HCT116 (cell line): ENCODE measurements at regions not wholly inside any gene's neighbourhood (a gene's known extent, or its start where the extent isn't known, plus 50 kb on each side); places are given as distances from the start of the nearest gene placed in this dataset.

ENCODE experiments used
- ATAC-seq: fragments of 200-7000 bp; cut with Tn5 transposase; 2 replicates; pipeline ENCODE4 v1.9.1; 2020; ENCODE audit warnings: mild to moderate bottlenecking, moderate library complexity
- BruUV-seq: library from RNA; stranded (reverse); fragments of 400-500 nt; replicated peaks from 2 replicates; lab custom pipeline; 2021; lab: Mats Ljungman, UMichigan
- CTCF ChIA-PET: fragments of 300-600 bp; sonication (Branson Sonifier 250); formaldehyde crosslinking; loops from one replicate; lab custom pipeline; 2021; ENCODE audit warnings: antibody characterized with exemption; lab: Charles Lee
- POLR2A ChIA-PET: fragments of 300-600, 350-600 bp; sonication (Branson Sonifier 250); formaldehyde crosslinking; loops from one replicate; lab custom pipeline; 2021; ENCODE audit warnings: antibody characterized with exemption; lab: Charles Lee
- RAD21 ChIA-PET, 2 experiments: fragments of 300-600 bp; sonication (Branson Sonifier 250); formaldehyde crosslinking; loops; one replicate each; lab custom pipeline; 2023; ENCODE audit warnings: low total read pairs in 2 of 2; ENCODE audit not compliant: uncharacterized antibody in 2 of 2, unreplicated experiment in 2 of 2, low non-redundant PET in 1 of 2; lab: Charles Lee
- DNase-seq: peaks from one replicate; pipeline ENCODE4 v3.0.0-alpha.2; 2010; ENCODE audit warnings: low read depth, low spot score
- H2AFZ ChIP-seq: fragments of 200-600 bp; shearing (Covaris generic), sonication (generic); 2 replicates; pipeline ENCODE4 v1.6.1; 2017; ENCODE audit warnings: low read depth, mixed run types, mixed read lengths, antibody characterized with exemption, low read length; ENCODE audit not compliant: poor library complexity, severe bottlenecking
- H3K27ac ChIP-seq: 2 replicates; pipeline ENCODE4 v1.5.1; 2012; ENCODE audit warnings: low read depth, low read length
- H3K27me3 ChIP-seq: fragments of 200-600 bp; sonication (generic); 2 replicates; pipeline ENCODE4 v1.6.1; 2016; ENCODE audit warnings: mixed run types, low read length, mixed read lengths; ENCODE audit not compliant: insufficient read depth
- H3K36me3 ChIP-seq, 2 experiments: fragments of 200-500 bp in 1 of 2; fragments of 200-600 bp in 1 of 2; sonication (Bioruptor generic) in 1 of 2; sonication (generic) in 1 of 2; 2 replicates each; pipeline versions ENCODE4 v1.5.1 to v1.6.1; 2014 to 2016; ENCODE audit warnings: low read length in 2 of 2, inconsistent platforms in 1 of 2, mixed read lengths in 1 of 2, mixed run types in 1 of 2; ENCODE audit not compliant: insufficient read depth in 2 of 2, control insufficient read depth in 1 of 2
- H3K4me1 ChIP-seq, 2 experiments: fragments of 200-600 bp in 1 of 2; sonication (generic) in 1 of 2; 2 replicates each; pipeline versions ENCODE4 v1.5.1 to v1.6.1; 2012 to 2017; ENCODE audit warnings: low read length in 2 of 2, inconsistent platforms in 1 of 2, mild to moderate bottlenecking in 1 of 2, mixed read lengths in 1 of 2, mixed run types in 1 of 2, moderate library complexity in 1 of 2; ENCODE audit not compliant: insufficient read depth in 2 of 2, control insufficient read depth in 1 of 2
- H3K4me2 ChIP-seq: fragments of 200-600 bp; sonication (generic); 2 replicates; pipeline ENCODE4 v1.6.1; 2017; ENCODE audit warnings: mixed run types, low read length, mixed read lengths
- H3K4me3 ChIP-seq, 2 experiments: fragments of 200-600 bp in 1 of 2; sonication (generic) in 1 of 2; replicated peaks in 1 of 2; 2 replicates each; pipeline ENCODE4 v1.5.1; 2011 to 2016; ENCODE audit warnings: low read length in 2 of 2, control low read depth in 1 of 2, low read depth in 1 of 2, mild to moderate bottlenecking in 1 of 2, mixed read lengths in 1 of 2, mixed run types in 1 of 2
- H3K79me2 ChIP-seq: fragments of 200-600 bp; sonication (generic); 2 replicates; pipeline ENCODE4 v1.6.1; 2017; ENCODE audit warnings: mild to moderate bottlenecking, mixed run types, low read length, moderate library complexity, mixed read lengths; ENCODE audit not compliant: insufficient read depth
- H3K9ac ChIP-seq: fragments of 200-600 bp; sonication (generic); 2 replicates; pipeline ENCODE4 v1.6.1; 2016; ENCODE audit warnings: low read length, mixed read lengths
- H3K9me2 ChIP-seq: fragments of 200-600 bp; sonication (generic), shearing (Covaris generic); 2 replicates; pipeline ENCODE4 v1.6.1; 2017; ENCODE audit warnings: mixed run types, mild to moderate bottlenecking, moderate library complexity; ENCODE audit not compliant: insufficient read depth
- H3K9me3 ChIP-seq, 2 experiments: fragments of 200-500 bp in 1 of 2; fragments of 200-600 bp in 1 of 2; sonication (Bioruptor generic) in 1 of 2; sonication (generic) in 1 of 2; 2 replicates each; pipeline ENCODE4 v1.6.1; 2014 to 2017; ENCODE audit warnings: low read length in 2 of 2, mixed read lengths in 2 of 2, inconsistent platforms in 1 of 2, low read depth in 1 of 2, mild to moderate bottlenecking in 1 of 2, mixed run types in 1 of 2, moderate library complexity in 1 of 2; ENCODE audit not compliant: control insufficient read depth in 1 of 2, insufficient read depth in 1 of 2
- H4K20me1 ChIP-seq: fragments of 200-600 bp; sonication (generic), shearing (Covaris generic); 2 replicates; pipeline ENCODE4 v1.6.1; 2017; ENCODE audit warnings: mixed run types, mild to moderate bottlenecking, moderate library complexity; ENCODE audit not compliant: insufficient read depth
- ATF3 ChIP-seq: IDR thresholded peaks from 2 replicates; pipeline ENCODE4 v1.6.1; 2012
- CTCF ChIP-seq, 3 experiments: fragments of 200-600 bp in 1 of 3; sonication (generic) in 1 of 3; IDR thresholded peaks in 2 of 3; conservative IDR thresholded peaks in 1 of 3; 2 replicates each; pipeline ENCODE4 v1.5.1; 2012 to 2017; ENCODE audit warnings: low read depth in 2 of 3, low read length in 2 of 3, antibody characterized with exemption in 1 of 3, borderline replicate concordance in 1 of 3, control low read depth in 1 of 3, mild to moderate bottlenecking in 1 of 3, mixed read lengths in 1 of 3, mixed run types in 1 of 3, moderate library complexity in 1 of 3; ENCODE audit not compliant: insufficient read depth in 1 of 3
- EGR1 ChIP-seq: IDR thresholded peaks from 2 replicates; pipeline ENCODE4 v1.6.1; 2012; ENCODE audit warnings: low read depth
- ELF1 ChIP-seq: IDR thresholded peaks from 2 replicates; pipeline ENCODE4 v1.6.1; 2012; ENCODE audit warnings: low read depth, borderline replicate concordance
- EZH2 ChIP-seq: fragments of 200-600 bp; sonication (generic); IDR thresholded peaks from 2 replicates; pipeline ENCODE4 v1.6.1; 2017; ENCODE audit warnings: antibody characterized with exemption, mixed run types
- EZH2phosphoT487 ChIP-seq: fragments of 200-600 bp; IDR thresholded peaks from 2 replicates; pipeline ENCODE4 v1.6.1; 2018; ENCODE audit warnings: antibody characterized with exemption, borderline replicate concordance
- JUND ChIP-seq: IDR thresholded peaks from 2 replicates; pipeline ENCODE4 v1.6.1; 2012
- POLR2A ChIP-seq: IDR thresholded peaks from 2 replicates; pipeline ENCODE4 v1.7.0; 2011; ENCODE audit warnings: borderline replicate concordance; ENCODE audit not compliant: insufficient read depth, insufficient read length; ENCODE audit errors: extremely low read depth
- POLR2AphosphoS5 ChIP-seq: IDR thresholded peaks from 2 replicates; pipeline ENCODE4 v1.6.1; 2011; ENCODE audit warnings: mild to moderate bottlenecking, low read depth, low read length, moderate library complexity
- REST ChIP-seq: IDR thresholded peaks from 2 replicates; pipeline ENCODE4 v1.6.1; 2012; ENCODE audit warnings: low read depth
- SP1 ChIP-seq: IDR thresholded peaks from 2 replicates; pipeline ENCODE4 v1.6.1; 2012; ENCODE audit warnings: low read depth
- SRF ChIP-seq: IDR thresholded peaks from 2 replicates; pipeline ENCODE4 v1.6.1; 2012; ENCODE audit warnings: low read depth
- TCF7L2 ChIP-seq: IDR thresholded peaks from 2 replicates; pipeline ENCODE4 v1.7.0; 2011; ENCODE audit warnings: borderline replicate concordance, inconsistent platforms; ENCODE audit not compliant: insufficient read depth, insufficient read length; ENCODE audit errors: extremely low read depth
- YY1 ChIP-seq: IDR thresholded peaks from 2 replicates; pipeline ENCODE4 v1.6.1; 2011; ENCODE audit warnings: low read length, low read depth, moderate library complexity, mild to moderate bottlenecking; ENCODE audit not compliant: insufficient replicate concordance; ENCODE audit errors: extremely low read depth
- ZNF274 ChIP-seq: fragments of 200-500 bp; sonication (Bioruptor generic); IDR thresholded peaks from 2 replicates; pipeline ENCODE4 v1.6.1; 2014; ENCODE audit warnings: mild to moderate bottlenecking, low read depth, low read length, inconsistent platforms
- intact Hi-C: fragments of 100-400 bp; cut with micrococcal nuclease; formaldehyde crosslinking; loops from 2 replicates; pipeline ENCODE4 v1.10.0; 2022
- TF ChIP-seq, protein P1 (sequence below): IDR thresholded peaks from 2 replicates; pipeline ENCODE4 v1.6.1; 2012

GRCh38 chr5:57642066-57642465, 159.5 kb upstream of the ACTBL2 start:
- Histone ChIP-seq H3K27me3 (no peaks in the 10 kb centered on the region), H4K20me1 (no peaks in the 10 kb centered on the region), H3K9ac (no peak overlapping the region), H3K27ac (no peak overlapping the region), H3K36me3 (no peaks in the 10 kb centered on the region), H3K9me3 (no peaks in the 10 kb centered on the region), H3K9me2 (no peaks in the 10 kb centered on the region), H3K4me3 (no peak overlapping the region), H2AFZ (no peak overlapping the region), H3K4me2 (no peak overlapping the region), H3K79me2 (no peaks in the 10 kb centered on the region), H3K4me1 (no peaks in the 10 kb centered on the region)
- RAD21 ChIA-PET, result no interaction called here
- TF ChIP-seq SRF (no peak), REST (no peak), ATF3 (no peak), EZH2phosphoT487 (no peak), YY1 (no peak), EZH2 (no peak), ELF1 (no peak), POLR2A (no peak), SP1 (no peak), JUND (no peak), EGR1 (no peak), POLR2AphosphoS5 (no peak), CTCF (IDR thresholded peaks at IDR 0.05 in 2 of 3, conservative IDR thresholded peaks at IDR 0.05 in 1 of 3; ENCODE audit: borderline replicate concordance in 1 of 3, insufficient read depth in 1 of 3, low read depth in 2 of 3, low read length in 2 of 3) (no peak), ZNF274 (no peak), TCF7L2 (no peak)
- TF ChIP-seq, protein P1, sequence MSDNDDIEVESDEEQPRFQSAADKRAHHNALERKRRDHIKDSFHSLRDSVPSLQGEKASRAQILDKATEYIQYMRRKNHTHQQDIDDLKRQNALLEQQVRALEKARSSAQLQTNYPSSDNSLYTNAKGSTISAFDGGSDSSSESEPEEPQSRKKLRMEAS, result no peak
- POLR2A ChIA-PET, result no interaction called here
- DNase-seq (no peak), ATAC-seq (no peak)
- BruUV-seq, result no TSS peak
- CTCF ChIA-PET, result interaction anchor here (2.6 kb wide), 1 partner anchor 8 kb away, joined by 9 read pairs; no protein-coding TSS in a partner anchor
- intact Hi-C loops, result no loop called here
